ENCODE measurements at regions not wholly inside any gene's neighbourhood (a gene's known extent, or its start where the extent isn't known, plus 50 kb on each side); places are given as distances from the start of the nearest gene placed in this dataset.

- H3K27ac Mint-ChIP-seq (ENCODE audit: unreplicated experiment), result no peak overlapping the region
- H3K4me1 Mint-ChIP-seq, result peaks cover 5% of the 10 kb centered on the region
- peaks cover 11% of the 10 kb centered on the region for H3K9me3 Mint-ChIP-seq
- TF ChIP-seq, protein P1, sequence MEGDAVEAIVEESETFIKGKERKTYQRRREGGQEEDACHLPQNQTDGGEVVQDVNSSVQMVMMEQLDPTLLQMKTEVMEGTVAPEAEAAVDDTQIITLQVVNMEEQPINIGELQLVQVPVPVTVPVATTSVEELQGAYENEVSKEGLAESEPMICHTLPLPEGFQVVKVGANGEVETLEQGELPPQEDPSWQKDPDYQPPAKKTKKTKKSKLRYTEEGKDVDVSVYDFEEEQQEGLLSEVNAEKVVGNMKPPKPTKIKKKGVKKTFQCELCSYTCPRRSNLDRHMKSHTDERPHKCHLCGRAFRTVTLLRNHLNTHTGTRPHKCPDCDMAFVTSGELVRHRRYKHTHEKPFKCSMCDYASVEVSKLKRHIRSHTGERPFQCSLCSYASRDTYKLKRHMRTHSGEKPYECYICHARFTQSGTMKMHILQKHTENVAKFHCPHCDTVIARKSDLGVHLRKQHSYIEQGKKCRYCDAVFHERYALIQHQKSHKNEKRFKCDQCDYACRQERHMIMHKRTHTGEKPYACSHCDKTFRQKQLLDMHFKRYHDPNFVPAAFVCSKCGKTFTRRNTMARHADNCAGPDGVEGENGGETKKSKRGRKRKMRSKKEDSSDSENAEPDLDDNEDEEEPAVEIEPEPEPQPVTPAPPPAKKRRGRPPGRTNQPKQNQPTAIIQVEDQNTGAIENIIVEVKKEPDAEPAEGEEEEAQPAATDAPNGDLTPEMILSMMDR (conservative IDR thresholded peaks at IDR 0.05), result no peak
- DNase-seq (ENCODE audit: low read depth, low spot score), result no peak
- no peaks in the 10 kb centered on the region for H3K27me3 Mint-ChIP-seq (ENCODE audit: low read depth)
- peaks cover 4% of the 10 kb centered on the region for H3K36me3 Mint-ChIP-seq (ENCODE audit: low read depth)
- H3K4me3 Mint-ChIP-seq, result no peak overlapping the region
Measured at GRCh38 chr12:45605624-45606023, 123.9 kb upstream of the ARID2 start.

GRCh38 chr12:45611061-45611460 lies 118.4 kb upstream of the ARID2 start:
- no peak overlapping the region for H3K4me3 Mint-ChIP-seq
- no peak overlapping the region for H3K27ac Mint-ChIP-seq (ENCODE audit: unreplicated experiment)
- H3K27me3 Mint-ChIP-seq (ENCODE audit: low read depth), result no peaks in the 10 kb centered on the region
- DNase-seq (ENCODE audit: low read depth, low spot score), result no peak
- TF ChIP-seq, protein P1 (conservative IDR thresholded peaks at IDR 0.05), result no peak
- H3K36me3 Mint-ChIP-seq (ENCODE audit: low read depth), result no peaks in the 10 kb centered on the region
- peaks cover 2% of the 10 kb centered on the region for H3K9me3 Mint-ChIP-seq
- H3K4me1 Mint-ChIP-seq, result peaks cover 6% of the 10 kb centered on the region

- H3K9me3 Mint-ChIP-seq, result no peaks in the 10 kb centered on the region
- no peak overlapping the region for H3K27ac Mint-ChIP-seq (ENCODE audit: unreplicated experiment)
- H3K27me3 Mint-ChIP-seq (ENCODE audit: low read depth), result no peaks in the 10 kb centered on the region
Measured at GRCh38 chr12:45611495-45611894, 118.0 kb upstream of the ARID2 start.

GRCh38 chr12:45612044-45612794 lies 117.3 kb upstream of the ARID2 start:
- Mint-ChIP-seq H3K9me3 (no peaks in the 10 kb centered on the region), H3K4me3 (no peak overlapping the region), H3K27ac (ENCODE audit: unreplicated experiment) (no peak overlapping the region), H3K36me3 (ENCODE audit: low read depth) (no peaks in the 10 kb centered on the region), H3K27me3 (ENCODE audit: low read depth) (no peaks in the 10 kb centered on the region), H3K4me1 (peaks cover 6% of the 10 kb centered on the region)
- no peak for DNase-seq (ENCODE audit: low read depth, low spot score)
- TF ChIP-seq, protein P1 (conservative IDR thresholded peaks at IDR 0.05), result no peak

More at GRCh38 chr12:45611495-45611894, 118.0 kb upstream of the ARID2 start:
- Mint-ChIP-seq H3K36me3 (ENCODE audit: low read depth) (no peaks in the 10 kb centered on the region), H3K4me3 (no peak overlapping the region), H3K4me1 (peaks cover 6% of the 10 kb centered on the region)
- TF ChIP-seq, protein P1 (conservative IDR thresholded peaks at IDR 0.05), result no peak
- no peak for DNase-seq (ENCODE audit: low read depth, low spot score)

- H3K27me3 Mint-ChIP-seq (ENCODE audit: low read depth), result no peaks in the 10 kb centered on the region
- TF ChIP-seq, protein P1 (conservative IDR thresholded peaks at IDR 0.05), result no peak
- H3K4me3 Mint-ChIP-seq, result no peak overlapping the region
Measured at GRCh38 chr12:45613296-45613695, 116.2 kb upstream of the ARID2 start.

More at GRCh38 chr12:45613296-45613695, 116.2 kb upstream of the ARID2 start:
- Mint-ChIP-seq H3K36me3 (ENCODE audit: low read depth) (no peaks in the 10 kb centered on the region), H3K4me1 (peaks cover 6% of the 10 kb centered on the region), H3K27ac (ENCODE audit: unreplicated experiment) (no peak overlapping the region), H3K9me3 (no peaks in the 10 kb centered on the region)
- no peak for DNase-seq (ENCODE audit: low read depth, low spot score)
